Mesothelial cell of epicardium (in vitro differentiated cells): ENCODE measurements at regions not wholly inside any gene's neighbourhood (a gene's known extent, or its start where the extent isn't known, plus 50 kb on each side); places are given as distances from the start of the nearest gene placed in this dataset.

Experiments used
- DNase-seq, 2 experiments: peaks; one replicate each; pipeline ENCODE4 v3.0.0; 2021; ENCODE audit warnings: low spot score in 2 of 2; ENCODE audit not compliant: unreplicated experiment in 2 of 2
- H3K27ac Mint-ChIP-seq: 2 replicates; pipeline ENCODE4 v1.8.0; 2021; ENCODE audit warnings: mixed read lengths
- H3K27me3 Mint-ChIP-seq: 2 replicates; pipeline ENCODE4 v1.8.0; 2021; ENCODE audit warnings: low read depth, mixed read lengths
- H3K36me3 Mint-ChIP-seq: 2 replicates; pipeline ENCODE4 v1.8.0; 2021; ENCODE audit warnings: mixed read lengths
- H3K4me1 Mint-ChIP-seq: 2 replicates; pipeline ENCODE4 v1.8.0; 2021; ENCODE audit warnings: mixed read lengths
- H3K4me3 Mint-ChIP-seq: 2 replicates; pipeline ENCODE4 v1.8.0; 2021; ENCODE audit warnings: mild to moderate bottlenecking, moderate library complexity, mixed read lengths
- H3K9me3 Mint-ChIP-seq: 2 replicates; pipeline ENCODE4 v1.8.0; 2021; ENCODE audit warnings: mixed read lengths
- CTCF ChIP-seq: fragments of 200-600 bp; sonication (generic); IDR thresholded peaks from one replicate; pipeline ENCODE4 v1.5.0; 2021; ENCODE audit warnings: antibody characterized with exemption; ENCODE audit not compliant: unreplicated experiment

- Mint-ChIP-seq H3K27me3 (peaks cover 1% of the 10 kb centered on the region), H3K9me3 (no peaks in the 10 kb centered on the region), H3K4me1 (peaks cover 2% of the 10 kb centered on the region), H3K27ac (no peak overlapping the region), H3K4me3 (no peak overlapping the region), H3K36me3 (no peaks in the 10 kb centered on the region)
- no peak for DNase-seq
- TF ChIP-seq CTCF: no peak
Observed at GRCh38 chr11:100574894-100575769, 112.0 kb upstream of the ARHGAP42 start.

- no peak overlapping the region for H3K27ac Mint-ChIP-seq
- DNase-seq: no peak
- H3K27me3 Mint-ChIP-seq: peaks cover 1% of the 10 kb centered on the region
- no peaks in the 10 kb centered on the region for H3K9me3 Mint-ChIP-seq
- H3K4me3 Mint-ChIP-seq: no peak overlapping the region
- H3K4me1 Mint-ChIP-seq: peaks cover 2% of the 10 kb centered on the region
- H3K36me3 Mint-ChIP-seq: no peaks in the 10 kb centered on the region
- TF ChIP-seq CTCF: peak; percentile 77
Observed at GRCh38 chr11:100575860-100576717, 111.0 kb upstream of the ARHGAP42 start.

GRCh38 chr11:100576718-100577021 is 110.4 kb upstream of the ARHGAP42 start:
- TF ChIP-seq CTCF: no peak
- no peak for DNase-seq
- H3K9me3 Mint-ChIP-seq: no peaks in the 10 kb centered on the region
- H3K27me3 Mint-ChIP-seq: peaks cover 1% of the 10 kb centered on the region
- H3K4me1 Mint-ChIP-seq: peaks cover 2% of the 10 kb centered on the region
- no peaks in the 10 kb centered on the region for H3K36me3 Mint-ChIP-seq
- no peak overlapping the region for H3K4me3 Mint-ChIP-seq
- no peak overlapping the region for H3K27ac Mint-ChIP-seq

GRCh38 chr11:100578831-100579311 is 108.2 kb upstream of the ARHGAP42 start:
- H3K9me3 Mint-ChIP-seq: no peaks in the 10 kb centered on the region
- H3K36me3 Mint-ChIP-seq: no peaks in the 10 kb centered on the region
- no peak overlapping the region for H3K4me3 Mint-ChIP-seq
- no peak for TF ChIP-seq CTCF
- no peak overlapping the region for H3K27ac Mint-ChIP-seq
- peaks cover 1% of the 10 kb centered on the region for H3K27me3 Mint-ChIP-seq
- peaks cover 2% of the 10 kb centered on the region for H3K4me1 Mint-ChIP-seq
- no peak for DNase-seq

GRCh38 chr11:100581318-100581717 is 105.8 kb upstream of the ARHGAP42 start:
- Mint-ChIP-seq H3K4me1 (peaks cover 2% of the 10 kb centered on the region), H3K4me3 (no peak overlapping the region), H3K9me3 (no peaks in the 10 kb centered on the region), H3K27ac (no peak overlapping the region), H3K36me3 (no peaks in the 10 kb centered on the region), H3K27me3 (peaks cover 1% of the 10 kb centered on the region)
- DNase-seq: no peak
- no peak for TF ChIP-seq CTCF
